Loucy (cell line): ENCODE measurements at regions not wholly inside any gene's neighbourhood (a gene's known extent, or its start where the extent isn't known, plus 50 kb on each side); places are given as distances from the start of the nearest gene placed in this dataset.

Experiments used
- EZH2phosphoT487 ChIP-seq: fragments of 200-600 bp; IDR thresholded peaks from 2 replicates; pipeline ENCODE4 v1.6.1; 2018; ENCODE audit warnings: antibody characterized with exemption, mild to moderate bottlenecking, moderate library complexity, borderline replicate concordance
- TF ChIP-seq, protein P1 (sequence below): fragments of 200-600 bp; sonication (generic); conservative IDR thresholded peaks from 2 replicates; pipeline ENCODE4 v1.5.1; 2014; ENCODE audit warnings: mild to moderate bottlenecking, antibody characterized with exemption, low read length

- TF ChIP-seq, protein P1, sequence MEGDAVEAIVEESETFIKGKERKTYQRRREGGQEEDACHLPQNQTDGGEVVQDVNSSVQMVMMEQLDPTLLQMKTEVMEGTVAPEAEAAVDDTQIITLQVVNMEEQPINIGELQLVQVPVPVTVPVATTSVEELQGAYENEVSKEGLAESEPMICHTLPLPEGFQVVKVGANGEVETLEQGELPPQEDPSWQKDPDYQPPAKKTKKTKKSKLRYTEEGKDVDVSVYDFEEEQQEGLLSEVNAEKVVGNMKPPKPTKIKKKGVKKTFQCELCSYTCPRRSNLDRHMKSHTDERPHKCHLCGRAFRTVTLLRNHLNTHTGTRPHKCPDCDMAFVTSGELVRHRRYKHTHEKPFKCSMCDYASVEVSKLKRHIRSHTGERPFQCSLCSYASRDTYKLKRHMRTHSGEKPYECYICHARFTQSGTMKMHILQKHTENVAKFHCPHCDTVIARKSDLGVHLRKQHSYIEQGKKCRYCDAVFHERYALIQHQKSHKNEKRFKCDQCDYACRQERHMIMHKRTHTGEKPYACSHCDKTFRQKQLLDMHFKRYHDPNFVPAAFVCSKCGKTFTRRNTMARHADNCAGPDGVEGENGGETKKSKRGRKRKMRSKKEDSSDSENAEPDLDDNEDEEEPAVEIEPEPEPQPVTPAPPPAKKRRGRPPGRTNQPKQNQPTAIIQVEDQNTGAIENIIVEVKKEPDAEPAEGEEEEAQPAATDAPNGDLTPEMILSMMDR: no peak
- no peak for TF ChIP-seq EZH2phosphoT487
Measured at GRCh38 chr5:135738564-135738875, 95.9 kb upstream of the SLC25A48 start.
